Type B pancreatic cell (in vitro differentiated cells): ENCODE measurements at regions not wholly inside any gene's neighbourhood (a gene's known extent, or its start where the extent isn't known, plus 50 kb on each side); places are given as distances from the start of the nearest gene placed in this dataset.
A peak's percentile ranks its signal among the peaks of the same experiment; 100 is the strongest.

Experiments
- DNase-seq: peaks from one replicate; pipeline ENCODE4 v3.0.0; 2021; ENCODE audit warnings: mixed read lengths; ENCODE audit not compliant: unreplicated experiment; ENCODE audit errors: extremely low spot score
- H3K27ac Mint-ChIP-seq: 2 replicates; pipeline ENCODE4 v1.8.0; 2021; ENCODE audit warnings: mild to moderate bottlenecking, mixed read lengths
- H3K27me3 Mint-ChIP-seq: 2 replicates; pipeline ENCODE4 v1.8.0; 2021; ENCODE audit warnings: mixed read lengths
- H3K36me3 Mint-ChIP-seq: 2 replicates; pipeline ENCODE4 v1.8.0; 2021; ENCODE audit warnings: mixed read lengths
- H3K4me1 Mint-ChIP-seq: one replicate; pipeline ENCODE4 v1.8.0; 2021; ENCODE audit warnings: mixed read lengths; ENCODE audit not compliant: unreplicated experiment
- H3K4me3 Mint-ChIP-seq: 2 replicates; pipeline ENCODE4 v1.8.0; 2021; ENCODE audit warnings: mild to moderate bottlenecking, mixed read lengths
- H3K9me3 Mint-ChIP-seq: 2 replicates; pipeline ENCODE4 v1.8.0; 2021; ENCODE audit warnings: mixed read lengths
- CTCF ChIP-seq: fragments of 200-600 bp; sonication (generic); conservative IDR thresholded peaks from 2 replicates; pipeline ENCODE4 v1.5.0; 2021; ENCODE audit warnings: antibody characterized with exemption, mild to moderate bottlenecking

- Mint-ChIP-seq H3K36me3 (no peaks in the 10 kb centered on the region), H3K4me3 (no peak overlapping the region), H3K4me1 (peaks cover 8% of the 10 kb centered on the region), H3K9me3 (no peaks in the 10 kb centered on the region), H3K27ac (no peak overlapping the region), H3K27me3 (no peaks in the 10 kb centered on the region)
- no peak for DNase-seq
- TF ChIP-seq CTCF: no peak
Measured at GRCh38 chr12:42766754-42767153, 177.2 kb upstream of the PRICKLE1 start.

GRCh38 chr12:42766026-42766425 lies 176.5 kb upstream of the PRICKLE1 start:
- H3K4me3 Mint-ChIP-seq: no peak overlapping the region
- DNase-seq: no peak
- H3K36me3 Mint-ChIP-seq: no peaks in the 10 kb centered on the region
- no peak overlapping the region for H3K27ac Mint-ChIP-seq
- peaks cover 13% of the 10 kb centered on the region for H3K4me1 Mint-ChIP-seq
- H3K27me3 Mint-ChIP-seq: no peaks in the 10 kb centered on the region
- no peaks in the 10 kb centered on the region for H3K9me3 Mint-ChIP-seq
- no peak for TF ChIP-seq CTCF

- no peak for TF ChIP-seq CTCF
- Mint-ChIP-seq H3K4me1 (peaks cover 33% of the 10 kb centered on the region), H3K9me3 (no peaks in the 10 kb centered on the region), H3K27ac (no peak overlapping the region), H3K27me3 (no peaks in the 10 kb centered on the region), H3K36me3 (no peaks in the 10 kb centered on the region), H3K4me3 (no peak overlapping the region)
- no peak for DNase-seq
Measured at GRCh38 chr12:42763682-42764081, 174.1 kb upstream of the PRICKLE1 start.

GRCh38 chr12:42762395-42762925 lies 172.9 kb upstream of the PRICKLE1 start:
- Mint-ChIP-seq H3K4me3 (no peak overlapping the region), H3K27me3 (no peaks in the 10 kb centered on the region), H3K36me3 (no peaks in the 10 kb centered on the region), H3K4me1 (peaks cover 43% of the 10 kb centered on the region), H3K27ac (no peak overlapping the region), H3K9me3 (no peaks in the 10 kb centered on the region)
- DNase-seq: no peak
- no peak for TF ChIP-seq CTCF

- H3K4me3 Mint-ChIP-seq: no peak overlapping the region
- H3K9me3 Mint-ChIP-seq: no peaks in the 10 kb centered on the region
- H3K4me1 Mint-ChIP-seq: peaks cover 50% of the 10 kb centered on the region
- DNase-seq: no peak
- TF ChIP-seq CTCF: no peak
- no peaks in the 10 kb centered on the region for H3K27me3 Mint-ChIP-seq
- H3K27ac Mint-ChIP-seq: peak overlapping the region; percentile 32
- H3K36me3 Mint-ChIP-seq: no peaks in the 10 kb centered on the region
Measured at GRCh38 chr12:42761601-42762350, 172.2 kb upstream of the PRICKLE1 start.
